A549 (cell line): ENCODE measurements at regions not wholly inside any gene's neighbourhood (a gene's known extent, or its start where the extent isn't known, plus 50 kb on each side); places are given as distances from the start of the nearest gene placed in this dataset.

ENCODE experiments used
- ATAC-seq, 2 experiments: fragments of 200-7000 bp in 1 of 2; fragments of >200 bp in 1 of 2; cut with Nextera tagmentation in 1 of 2; cut with Tn5 transposase in 1 of 2; 3 replicates each; pipeline versions ENCODE4 v1.8.0 to v1.9.1; 2018 to 2020; ENCODE audit warnings: mild to moderate bottlenecking in 1 of 2, moderate library complexity in 1 of 2
- CTCF ChIA-PET: fragments of 300-600 bp; sonication (Branson Sonifier 250); formaldehyde crosslinking; extraction: SDS; loops from one replicate; lab custom pipeline; 2021; ENCODE audit warnings: antibody characterized with exemption, inconsistent platforms; lab: Yijun Ruan, JAX
- POLR2A ChIA-PET: fragments of 350-600 bp; formaldehyde crosslinking; extraction: SDS; loops from one replicate; lab custom pipeline; 2021; ENCODE audit warnings: antibody characterized with exemption, inconsistent platforms; lab: Yijun Ruan, JAX
- DNase-seq, 2 experiments: peaks; one replicate each; pipeline versions ENCODE4 v3.0.0 to v3.0.0-alpha.2; 2011 to 2016; ENCODE audit warnings: low read depth in 1 of 2, low spot score in 1 of 2
- FAIRE-seq: peaks from 2 replicates; lab custom pipeline; 2011; peaks lifted over from hg19 to GRCh38; lab: Jason Lieb, UNC
- H3K27ac ChIP-seq, 2 experiments: fragments of >200 bp; sonication (Bioruptor Twin); formaldehyde crosslinking; 3 replicates each; pipeline ENCODE4 v1.5.1; 2016 to 2017
- H3K4me1 ChIP-seq: fragments of >200 bp; sonication (Bioruptor Twin); formaldehyde crosslinking; 3 replicates; pipeline ENCODE4 v1.6.1; 2016
- H3K4me2 ChIP-seq: fragments of >200 bp; sonication (Bioruptor Twin); formaldehyde crosslinking; 3 replicates; pipeline ENCODE4 v1.6.1; 2016
- H3K4me3 ChIP-seq: fragments of >200 bp; sonication (Bioruptor Twin); formaldehyde crosslinking; 3 replicates; pipeline ENCODE4 v1.5.1; 2016
- H3K9me3 ChIP-seq: fragments of >200 bp; sonication (Bioruptor Twin); formaldehyde crosslinking; 3 replicates; pipeline ENCODE4 v1.6.1; 2016
- EHMT2 ChIP-seq: fragments of 200-600 bp; sonication (generic); IDR thresholded peaks from 2 replicates; pipeline ENCODE4 v1.6.1; 2016; ENCODE audit warnings: antibody characterized with exemption, low read depth, mild to moderate bottlenecking, moderate library complexity
- EP300 ChIP-seq, 2 experiments: fragments of >200 bp; sonication (Bioruptor Twin); formaldehyde crosslinking; IDR thresholded peaks; 2 replicates in 1 of 2; 3 replicates in 1 of 2; pipeline ENCODE4 v1.6.1; 2016 to 2017
- ESRRA ChIP-seq: fragments of 150-350 bp; IDR thresholded peaks from 2 replicates; pipeline ENCODE4 v1.6.1; 2014; ENCODE audit warnings: mild to moderate bottlenecking, low read length, borderline replicate concordance
- FOSB ChIP-seq: fragments of 250-450 bp; sonication (Bioruptor Pico); IDR thresholded peaks from 2 replicates; pipeline ENCODE4 v1.5.0; 2020; ENCODE audit warnings: mild to moderate bottlenecking, moderate library complexity
- FOSL2 ChIP-seq, 2 experiments: fragments of 450-650 bp in 1 of 2; fragments of >200 bp in 1 of 2; sonication (Bioruptor Twin) in 1 of 2; formaldehyde crosslinking; IDR thresholded peaks; 2 replicates each; pipeline versions ENCODE4 v1.5.0 to v1.6.1; 2016 to 2020; ENCODE audit warnings: mild to moderate bottlenecking in 1 of 2, moderate library complexity in 1 of 2
- FOXS1 ChIP-seq: fragments of 250-450 bp; sonication (Bioruptor Pico); IDR thresholded peaks from 2 replicates; pipeline ENCODE4 v1.5.0; 2020; ENCODE audit warnings: mild to moderate bottlenecking, moderate library complexity
- HOXB13 ChIP-seq: fragments of 250-450 bp; sonication (Bioruptor Pico); IDR thresholded peaks from 2 replicates; pipeline ENCODE4 v1.5.0; 2020; ENCODE audit warnings: low read depth, mild to moderate bottlenecking, moderate library complexity
- HOXB5 ChIP-seq: fragments of 250-450 bp; sonication (Bioruptor Pico); IDR thresholded peaks from 2 replicates; pipeline ENCODE4 v1.5.0; 2020; ENCODE audit warnings: mild to moderate bottlenecking, moderate library complexity
- KDM1A ChIP-seq: fragments of 200-600 bp; sonication (generic); IDR thresholded peaks from 2 replicates; pipeline ENCODE4 v1.6.1; 2016; ENCODE audit warnings: low read depth, mild to moderate bottlenecking
- KDM5A ChIP-seq: fragments of 200-600 bp; sonication (generic); IDR thresholded peaks from 2 replicates; pipeline ENCODE4 v1.6.1; 2016; ENCODE audit warnings: antibody characterized with exemption, mild to moderate bottlenecking
- MYC ChIP-seq: IDR thresholded peaks from 2 replicates; pipeline ENCODE4 v1.6.1; 2012; ENCODE audit warnings: mild to moderate bottlenecking, inconsistent platforms, low read length, improper control_type of control experiment, borderline replicate concordance
- NR3C1 ChIP-seq: fragments of >200 bp; sonication (Bioruptor Twin); formaldehyde crosslinking; IDR thresholded peaks from 3 replicates; pipeline ENCODE4 v1.6.1; 2017
- RAD21 ChIP-seq, 2 experiments: fragments of >200 bp in 1 of 2; sonication (Bioruptor Twin) in 1 of 2; formaldehyde crosslinking in 1 of 2; IDR thresholded peaks in 1 of 2; conservative IDR thresholded peaks in 1 of 2; 2 replicates in 1 of 2; 3 replicates in 1 of 2; pipeline ENCODE4 v1.6.1; 2012 to 2018; ENCODE audit warnings: inconsistent platforms in 1 of 2
- RFX5 ChIP-seq: fragments of 450-650 bp; IDR thresholded peaks from 2 replicates; pipeline ENCODE4 v1.7.1; 2014; ENCODE audit warnings: antibody characterized with exemption, mild to moderate bottlenecking, moderate library complexity
- SMC3 ChIP-seq: fragments of >200 bp; sonication (Bioruptor Twin); formaldehyde crosslinking; IDR thresholded peaks from 3 replicates; pipeline ENCODE4 v1.6.1; 2018; ENCODE audit warnings: inconsistent platforms
- SREBF2 ChIP-seq: fragments of 450-650 bp; IDR thresholded peaks from 2 replicates; pipeline ENCODE4 v1.6.1; 2014; ENCODE audit warnings: mild to moderate bottlenecking, moderate library complexity
- TFCP2L1 ChIP-seq: fragments of 250-450 bp; sonication (Bioruptor Pico); IDR thresholded peaks from 2 replicates; pipeline ENCODE4 v1.5.0; 2021; ENCODE audit warnings: mild to moderate bottlenecking
- TP53 ChIP-seq: fragments of 250-450 bp; sonication (Bioruptor Pico); IDR thresholded peaks from 2 replicates; pipeline ENCODE4 v1.5.0; 2021; ENCODE audit warnings: mild to moderate bottlenecking, moderate library complexity
- ZC3H11A ChIP-seq: fragments of 450-650 bp; IDR thresholded peaks from 2 replicates; pipeline ENCODE4 v1.6.1; 2014; ENCODE audit warnings: antibody characterized with exemption, mild to moderate bottlenecking
- ZNF302 ChIP-seq: fragments of 250-450 bp; sonication (Bioruptor Pico); IDR thresholded peaks from 2 replicates; pipeline ENCODE4 v1.9.0; 2021; ENCODE audit warnings: inconsistent platforms, mild to moderate bottlenecking, moderate library complexity
- WGBS: methylation state at CpG from one replicate; pipeline ENCODE4 v1.1.6; 2017; ENCODE audit errors: missing lambda C conversion rate; 5-methylcytosine and 5-hydroxymethylcytosine counted together
- TF ChIP-seq, protein P1 (sequence below): fragments of 250-450 bp; sonication (Bioruptor Pico); IDR thresholded peaks from 2 replicates; pipeline ENCODE4 v1.5.0; 2021; ENCODE audit warnings: mild to moderate bottlenecking, moderate library complexity, borderline replicate concordance
- TF ChIP-seq, protein P2 (sequence below): fragments of >200 bp; sonication (Bioruptor Twin); formaldehyde crosslinking; IDR thresholded peaks from 3 replicates; pipeline ENCODE4 v1.6.1; 2016
- TF ChIP-seq, protein P3 (sequence below): IDR thresholded peaks from 2 replicates; pipeline ENCODE4 v1.6.1; 2012
- TF ChIP-seq, protein P4 (sequence below): fragments of >200 bp; sonication (Bioruptor Twin); formaldehyde crosslinking; IDR thresholded peaks from 3 replicates; pipeline ENCODE4 v1.5.1; 2016
- TF ChIP-seq, protein P5 (sequence below): fragments of 250-450 bp; sonication (Bioruptor Pico); IDR thresholded peaks from 2 replicates; pipeline ENCODE4 v1.5.0; 2020; ENCODE audit warnings: low read depth, mild to moderate bottlenecking, moderate library complexity

DNA sequence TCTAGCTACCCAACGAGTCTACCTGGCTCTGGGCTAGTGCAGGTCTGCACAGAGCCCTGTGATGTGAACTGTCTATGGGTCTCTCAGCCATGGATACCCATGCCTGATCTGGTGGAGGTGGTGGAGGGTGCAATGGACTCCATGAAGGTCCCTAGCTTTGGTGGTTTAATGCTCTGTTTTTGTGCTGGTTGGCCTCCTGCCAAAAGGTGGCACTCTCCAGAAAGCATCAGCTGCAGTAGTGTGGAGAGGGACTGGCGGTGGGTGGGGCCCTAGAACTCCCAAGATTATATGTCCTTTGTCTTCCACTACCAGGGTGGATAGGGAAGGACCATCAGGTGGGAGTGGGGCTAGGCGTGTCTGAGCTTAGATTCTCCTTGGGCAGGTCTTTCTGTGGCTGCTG lies 290.1 kb downstream of the AGTPBP1 start:
- WGBS, result 39% methylated on average over 3 of the region's 3 CpGs
- H3K27ac ChIP-seq, result peak overlapping the region in 1 of 2 experiments; percentile 62; a peak in 2 of 6 replicates
- no peak overlapping the region for H3K4me2 ChIP-seq
- no peak for FAIRE-seq
- ChIA-PET CTCF (no interaction called here), POLR2A (no interaction called here)
- no peak for DNase-seq
- H3K4me3 ChIP-seq, result no peak overlapping the region
- ATAC-seq, result no peak
- no peaks in the 10 kb centered on the region for H3K9me3 ChIP-seq
- TF ChIP-seq NR3C1, result no peak
- no peak for TF ChIP-seq RAD21 (conservative IDR thresholded peaks at IDR 0.05 in 1 of 2, IDR thresholded peaks at IDR 0.05 in 1 of 2)
- TF ChIP-seq HOXB5, result no peak
- TF ChIP-seq ZNF302, result no peak
- TF ChIP-seq TFCP2L1, result no peak
- no peak for TF ChIP-seq SREBF2
- TF ChIP-seq ZC3H11A, result no peak
- TF ChIP-seq, protein P1, sequence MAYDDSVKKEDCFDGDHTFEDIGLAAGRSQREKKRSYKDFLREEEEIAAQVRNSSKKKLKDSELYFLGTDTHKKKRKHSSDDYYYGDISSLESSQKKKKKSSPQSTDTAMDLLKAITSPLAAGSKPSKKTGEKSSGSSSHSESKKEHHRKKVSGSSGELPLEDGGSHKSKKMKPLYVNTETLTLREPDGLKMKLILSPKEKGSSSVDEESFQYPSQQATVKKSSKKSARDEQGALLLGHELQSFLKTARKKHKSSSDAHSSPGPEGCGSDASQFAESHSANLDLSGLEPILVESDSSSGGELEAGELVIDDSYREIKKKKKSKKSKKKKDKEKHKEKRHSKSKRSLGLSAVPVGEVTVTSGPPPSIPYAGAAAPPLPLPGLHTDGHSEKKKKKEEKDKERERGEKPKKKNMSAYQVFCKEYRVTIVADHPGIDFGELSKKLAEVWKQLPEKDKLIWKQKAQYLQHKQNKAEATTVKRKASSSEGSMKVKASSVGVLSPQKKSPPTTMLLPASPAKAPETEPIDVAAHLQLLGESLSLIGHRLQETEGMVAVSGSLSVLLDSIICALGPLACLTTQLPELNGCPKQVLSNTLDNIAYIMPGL (CRISPR knock-in tag), result no peak
- TF ChIP-seq HOXB13 (CRISPR knock-in tag), result no peak
- no peak for TF ChIP-seq MYC
- TF ChIP-seq, protein P2, sequence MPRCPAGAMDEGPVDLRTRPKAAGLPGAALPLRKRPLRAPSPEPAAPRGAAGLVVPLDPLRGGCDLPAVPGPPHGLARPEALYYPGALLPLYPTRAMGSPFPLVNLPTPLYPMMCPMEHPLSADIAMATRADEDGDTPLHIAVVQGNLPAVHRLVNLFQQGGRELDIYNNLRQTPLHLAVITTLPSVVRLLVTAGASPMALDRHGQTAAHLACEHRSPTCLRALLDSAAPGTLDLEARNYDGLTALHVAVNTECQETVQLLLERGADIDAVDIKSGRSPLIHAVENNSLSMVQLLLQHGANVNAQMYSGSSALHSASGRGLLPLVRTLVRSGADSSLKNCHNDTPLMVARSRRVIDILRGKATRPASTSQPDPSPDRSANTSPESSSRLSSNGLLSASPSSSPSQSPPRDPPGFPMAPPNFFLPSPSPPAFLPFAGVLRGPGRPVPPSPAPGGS, result no peak
- H3K4me1 ChIP-seq, result no peaks in the 10 kb centered on the region

DNA sequence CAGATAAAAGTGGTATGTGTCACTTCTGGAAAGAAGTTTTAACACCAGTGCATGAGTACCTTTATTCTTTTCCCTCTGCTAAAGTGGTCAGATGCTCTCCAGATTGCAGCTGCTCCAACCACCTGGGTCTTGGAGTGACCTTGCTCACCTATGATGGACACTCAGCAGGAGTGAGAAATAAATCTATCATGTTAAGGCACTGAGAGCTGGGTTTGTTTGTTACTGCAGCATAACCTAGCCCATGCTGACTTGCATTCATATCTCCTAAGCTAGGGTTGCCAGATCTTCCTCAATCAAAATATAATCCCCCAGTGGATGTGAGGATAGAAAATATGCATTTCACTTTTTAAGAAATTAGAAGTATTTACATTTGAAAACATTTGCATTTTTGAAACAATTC lies 295.9 kb downstream of the AGTPBP1 start:
- FAIRE-seq, result no peak
- ATAC-seq, result no peak
- POLR2A ChIA-PET, result no interaction called here

DNA sequence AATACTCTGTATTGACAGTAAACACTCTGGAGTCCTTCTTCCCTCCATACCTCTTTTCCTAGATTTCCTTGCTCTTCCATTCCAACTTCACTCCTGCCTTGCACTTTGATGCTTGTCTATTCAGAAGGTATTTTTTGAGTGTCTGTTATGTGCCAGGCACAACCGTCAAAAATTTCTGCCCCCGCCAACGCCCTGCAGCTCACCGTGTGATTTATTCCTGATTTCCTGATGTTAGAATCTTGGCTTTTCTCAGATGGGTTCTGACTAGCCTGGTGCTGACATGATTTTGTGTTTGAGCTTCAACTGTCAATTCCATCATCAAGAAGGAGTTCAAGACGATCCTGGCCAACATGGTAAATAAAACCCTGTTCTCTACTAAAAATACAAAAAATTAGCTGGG lies 297.5 kb downstream of the AGTPBP1 start:
- ATAC-seq, result no peak
- no peak for FAIRE-seq
- 70% methylated on average over 5 of the region's 5 CpGs for WGBS
- TF ChIP-seq FOSL2 (IDR thresholded peaks at IDR 0.05) (no peak), FOSL2 (CRISPR knock-in tag; IDR thresholded peaks at IDR 0.05) (no peak), ESRRA (no peak), EHMT2 (no peak), FOSB (CRISPR knock-in tag) (no peak), FOXS1 (CRISPR knock-in tag) (no peak), KDM5A (no peak), ZNF302 (no peak), ZC3H11A (no peak), TP53 (CRISPR knock-in tag) (no peak), SMC3 (no peak), RFX5 (no peak)
- TF ChIP-seq, protein P3, sequence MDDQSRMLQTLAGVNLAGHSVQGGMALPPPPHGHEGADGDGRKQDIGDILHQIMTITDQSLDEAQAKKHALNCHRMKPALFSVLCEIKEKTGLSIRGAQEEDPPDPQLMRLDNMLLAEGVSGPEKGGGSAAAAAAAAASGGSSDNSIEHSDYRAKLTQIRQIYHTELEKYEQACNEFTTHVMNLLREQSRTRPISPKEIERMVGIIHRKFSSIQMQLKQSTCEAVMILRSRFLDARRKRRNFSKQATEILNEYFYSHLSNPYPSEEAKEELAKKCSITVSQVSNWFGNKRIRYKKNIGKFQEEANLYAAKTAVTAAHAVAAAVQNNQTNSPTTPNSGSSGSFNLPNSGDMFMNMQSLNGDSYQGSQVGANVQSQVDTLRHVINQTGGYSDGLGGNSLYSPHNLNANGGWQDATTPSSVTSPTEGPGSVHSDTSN, result no peak
- TF ChIP-seq, protein P4, sequence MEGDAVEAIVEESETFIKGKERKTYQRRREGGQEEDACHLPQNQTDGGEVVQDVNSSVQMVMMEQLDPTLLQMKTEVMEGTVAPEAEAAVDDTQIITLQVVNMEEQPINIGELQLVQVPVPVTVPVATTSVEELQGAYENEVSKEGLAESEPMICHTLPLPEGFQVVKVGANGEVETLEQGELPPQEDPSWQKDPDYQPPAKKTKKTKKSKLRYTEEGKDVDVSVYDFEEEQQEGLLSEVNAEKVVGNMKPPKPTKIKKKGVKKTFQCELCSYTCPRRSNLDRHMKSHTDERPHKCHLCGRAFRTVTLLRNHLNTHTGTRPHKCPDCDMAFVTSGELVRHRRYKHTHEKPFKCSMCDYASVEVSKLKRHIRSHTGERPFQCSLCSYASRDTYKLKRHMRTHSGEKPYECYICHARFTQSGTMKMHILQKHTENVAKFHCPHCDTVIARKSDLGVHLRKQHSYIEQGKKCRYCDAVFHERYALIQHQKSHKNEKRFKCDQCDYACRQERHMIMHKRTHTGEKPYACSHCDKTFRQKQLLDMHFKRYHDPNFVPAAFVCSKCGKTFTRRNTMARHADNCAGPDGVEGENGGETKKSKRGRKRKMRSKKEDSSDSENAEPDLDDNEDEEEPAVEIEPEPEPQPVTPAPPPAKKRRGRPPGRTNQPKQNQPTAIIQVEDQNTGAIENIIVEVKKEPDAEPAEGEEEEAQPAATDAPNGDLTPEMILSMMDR, result no peak
- TF ChIP-seq, protein P5, sequence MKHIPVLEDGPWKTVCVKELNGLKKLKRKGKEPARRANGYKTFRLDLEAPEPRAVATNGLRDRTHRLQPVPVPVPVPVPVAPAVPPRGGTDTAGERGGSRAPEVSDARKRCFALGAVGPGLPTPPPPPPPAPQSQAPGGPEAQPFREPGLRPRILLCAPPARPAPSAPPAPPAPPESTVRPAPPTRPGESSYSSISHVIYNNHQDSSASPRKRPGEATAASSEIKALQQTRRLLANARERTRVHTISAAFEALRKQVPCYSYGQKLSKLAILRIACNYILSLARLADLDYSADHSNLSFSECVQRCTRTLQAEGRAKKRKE (CRISPR knock-in tag), result no peak

More for the DNA sequence above, 295.9 kb downstream of the AGTPBP1 start:
- no peaks in the 10 kb centered on the region for H3K4me1 ChIP-seq
- no peak overlapping the region for H3K4me3 ChIP-seq
- H3K4me2 ChIP-seq, result no peak overlapping the region
- CTCF ChIA-PET, result no interaction called here
- DNase-seq, result no peak
- TF ChIP-seq KDM1A (no peak), SMC3 (no peak), EP300 (IDR thresholded peaks at IDR 0.05) (no peak), FOSB (CRISPR knock-in tag) (no peak)
- TF ChIP-seq, protein P1 (CRISPR knock-in tag), result no peak
- H3K9me3 ChIP-seq, result no peaks in the 10 kb centered on the region
- H3K27ac ChIP-seq, result no peak overlapping the region

More for the DNA sequence above, 297.5 kb downstream of the AGTPBP1 start:
- DNase-seq, result no peak
- no peak overlapping the region for H3K4me2 ChIP-seq
- ChIA-PET POLR2A (no interaction called here), CTCF (interaction anchor here (1.0 kb wide), 1 partner anchor 19 kb away, joined by 4 read pairs; no protein-coding TSS in a partner anchor)
- H3K4me1 ChIP-seq, result no peaks in the 10 kb centered on the region
- no peaks in the 10 kb centered on the region for H3K9me3 ChIP-seq
- H3K27ac ChIP-seq, result no peak overlapping the region
- no peak overlapping the region for H3K4me3 ChIP-seq
